Body of pancreas (tissue), 4 donors: ENCODE measurements at regions not wholly inside any gene's neighbourhood (a gene's known extent, or its start where the extent isn't known, plus 50 kb on each side); places are given as distances from the start of the nearest gene placed in this dataset.

Experiments used
- CTCF ChIP-seq, 7 experiments: fragments of 450-650 bp in 4 of 7; fragments of 200-600 bp in 3 of 7; sonication (generic) in 3 of 7; IDR thresholded peaks; one replicate each; pipeline ENCODE4 v1.5.1; 2016 to 2019; ENCODE audit warnings: antibody characterized with exemption in 7 of 7
- POLR2A ChIP-seq, 3 donors: fragments of 450-650 bp; IDR thresholded peaks; one replicate each; pipeline ENCODE4 v1.6.1; 2016; ENCODE audit warnings: antibody characterized with exemption in 3 of 3, mild to moderate bottlenecking in 2 of 3

GRCh38 chr9:108537756-108538155 is 318.0 kb downstream of the ACTL7B start:
- TF ChIP-seq CTCF (IDR thresholded peaks at IDR 0.05) (no peak), POLR2A (IDR thresholded peaks at IDR 0.05) (no peak)
